GM12878 (cell line): ENCODE measurements at regions not wholly inside any gene's neighbourhood (a gene's known extent, or its start where the extent isn't known, plus 50 kb on each side); places are given as distances from the start of the nearest gene placed in this dataset.

Experiments
- ATAC-seq: fragments of 200-7000 bp; cut with Tn5 transposase; 3 replicates; pipeline ENCODE4 v1.9.1; 2020; ENCODE audit warnings: mild to moderate bottlenecking, moderate library complexity
- BruUV-seq: library from RNA; stranded (reverse); fragments of 400-500 nt; replicated peaks from 2 replicates; lab custom pipeline; 2021; lab: Mats Ljungman, UMichigan
- CTCF ChIA-PET: fragments of 300-600 bp; sonication (Branson Sonifier 250); formaldehyde crosslinking; extraction: SDS; loops from one replicate; lab custom pipeline; 2021; ENCODE audit warnings: inconsistent platforms; lab: Yijun Ruan, JAX
- POLR2A ChIA-PET: fragments of 350-600 bp; formaldehyde crosslinking; extraction: SDS; loops from one replicate; lab custom pipeline; 2021; ENCODE audit warnings: inconsistent platforms; lab: Charles Lee
- RAD21 ChIA-PET: fragments of 300-600 bp; sonication (Branson Sonifier 250); formaldehyde crosslinking; loops from one replicate; lab custom pipeline; 2023; ENCODE audit warnings: antibody characterized with exemption; ENCODE audit not compliant: unreplicated experiment; lab: Charles Lee
- SMC1A ChIA-PET: fragments of 300-600 bp; sonication (Branson Sonifier 250); formaldehyde crosslinking; loops from one replicate; lab custom pipeline; 2023; ENCODE audit not compliant: unreplicated experiment, uncharacterized antibody; lab: Charles Lee
- DNase-seq: peaks from one replicate; pipeline ENCODE4 v3.0.0-alpha.2; 2011; ENCODE audit warnings: low read depth, low spot score
- FAIRE-seq: peaks from 3 replicates; lab custom pipeline; 2011; peaks lifted over from hg19 to GRCh38; lab: Jason Lieb, UNC
- H2AFZ ChIP-seq: 2 replicates; pipeline ENCODE4 v1.6.0; 2011; ENCODE audit warnings: low read depth, low read length, control low read depth; ENCODE audit not compliant: control insufficient read depth
- H3K27ac ChIP-seq: 2 replicates; pipeline ENCODE4 v1.5.1; 2011; ENCODE audit warnings: control low read depth; ENCODE audit not compliant: control insufficient read depth, insufficient read depth
- H3K27me3 ChIP-seq, 2 experiments: replicated peaks in 1 of 2; 2 replicates each; pipeline versions ENCODE4 v1.6.0 to v1.6.1; 2011; ENCODE audit warnings: low read length in 1 of 2; ENCODE audit not compliant: control insufficient read depth in 2 of 2, insufficient read depth in 2 of 2
- H3K36me3 ChIP-seq, 2 experiments: 2 replicates each; pipeline ENCODE4 v1.5.1; 2011; ENCODE audit warnings: low read length in 1 of 2; ENCODE audit not compliant: control insufficient read depth in 2 of 2, insufficient read depth in 2 of 2
- H3K4me1 ChIP-seq: 2 replicates; pipeline ENCODE4 v1.6.1; 2011; ENCODE audit warnings: mild to moderate bottlenecking, low read length, moderate library complexity, mixed read lengths; ENCODE audit not compliant: control insufficient read depth, insufficient read depth
- H3K4me2 ChIP-seq: 2 replicates; pipeline ENCODE4 v1.6.0; 2011; ENCODE audit warnings: control low read depth; ENCODE audit not compliant: control insufficient read depth, insufficient read depth
- H3K4me3 ChIP-seq: fragments of 200-600 bp; sonication (generic); 2 replicates; pipeline ENCODE4 v1.5.1; 2016
- H3K79me2 ChIP-seq: 2 replicates; pipeline ENCODE4 v1.6.0; 2011; ENCODE audit warnings: low read length; ENCODE audit not compliant: control insufficient read depth, insufficient read depth
- H3K9ac ChIP-seq: 2 replicates; pipeline ENCODE4 v1.8.0; 2011; ENCODE audit warnings: low read length, control low read depth, mixed read lengths; ENCODE audit not compliant: control insufficient read depth, insufficient read depth
- H3K9me3 ChIP-seq: replicated peaks from 3 replicates; pipeline ENCODE4 v1.5.1; 2011; ENCODE audit warnings: mild to moderate bottlenecking, low read length; ENCODE audit not compliant: control insufficient read depth, insufficient read depth
- H4K20me1 ChIP-seq: 2 replicates; pipeline ENCODE4 v1.6.0; 2011; ENCODE audit not compliant: control insufficient read depth, insufficient read depth
- ASH2L ChIP-seq: fragments of 300-600, 200-600 bp; sonication (generic); IDR thresholded peaks from 2 replicates; pipeline ENCODE4 v1.6.1; 2017; ENCODE audit warnings: low read depth, mild to moderate bottlenecking, borderline replicate concordance
- SREBF2 ChIP-seq: IDR thresholded peaks from 2 replicates; pipeline ENCODE4 v1.6.1; 2012; ENCODE audit warnings: mild to moderate bottlenecking, low read length
- TCF12 ChIP-seq: IDR thresholded peaks from 2 replicates; pipeline ENCODE4 v1.6.1; 2011; ENCODE audit warnings: low read depth, mild to moderate bottlenecking, low read length
- TCF3 ChIP-seq: IDR thresholded peaks from 2 replicates; pipeline ENCODE4 v1.6.1; 2012; ENCODE audit warnings: low read depth, mild to moderate bottlenecking, low read length, borderline replicate concordance; ENCODE audit not compliant: insufficient read depth
- ZNF384 ChIP-seq: IDR thresholded peaks from 2 replicates; pipeline ENCODE4 v1.6.1; 2012; ENCODE audit warnings: low read depth, mild to moderate bottlenecking, low read length, improper control_type of control experiment, borderline replicate concordance
- WGBS: methylation state at CpG from one replicate; pipeline ENCODE4 v1.1.6; 2016; ENCODE audit warnings: low lambda C conversion rate; ENCODE audit not compliant: insufficient replicate concordance, insufficient coverage; ENCODE audit errors: missing lambda C conversion rate; 5-methylcytosine and 5-hydroxymethylcytosine counted together
- in situ Hi-C: fragments of 300-500 bp; cut with MboI; formaldehyde crosslinking; loops from 9 replicates; pipeline ENCODE4 v1.14.3; 2018; ENCODE audit warnings: mixed read lengths
- intact Hi-C: fragments of 100-400 bp; cut with micrococcal nuclease; formaldehyde crosslinking; loops from one replicate; pipeline ENCODE4 v1.14.2; 2022; ENCODE audit not compliant: unreplicated experiment
- TF ChIP-seq, protein P1 (sequence below): IDR thresholded peaks from 2 replicates; pipeline ENCODE4 v1.6.1; 2011; ENCODE audit warnings: borderline replicate concordance, low read depth, mild to moderate bottlenecking, moderate library complexity, mixed read lengths, low read length; ENCODE audit not compliant: insufficient read depth; ENCODE audit errors: extremely low read length
- TF ChIP-seq, protein P2 (sequence below): fragments of 450-650 bp; IDR thresholded peaks from 2 replicates; pipeline ENCODE4 v1.6.1; 2016; ENCODE audit warnings: mild to moderate bottlenecking

DNA sequence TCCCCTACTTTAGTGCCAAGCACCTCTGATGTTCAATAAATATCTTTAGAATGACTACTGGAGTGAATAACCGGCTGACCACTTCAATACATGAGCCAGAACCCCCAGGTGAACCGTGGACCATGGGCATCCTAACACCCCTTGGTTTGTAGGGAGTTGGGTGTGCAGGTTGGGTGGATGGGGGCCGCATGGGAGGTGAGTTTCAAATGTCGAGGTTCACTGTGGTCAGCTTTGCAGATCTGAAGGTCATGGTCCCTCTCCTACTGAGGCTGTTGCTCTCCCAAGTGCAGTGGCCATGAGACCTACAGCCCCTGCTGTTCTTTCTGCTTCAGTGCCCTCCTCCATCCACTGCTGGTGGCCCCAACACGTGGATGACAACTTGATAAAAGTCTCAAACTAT is 178.0 kb upstream of the MKI67 start:
- RAD21 ChIA-PET: no interaction called here
- TF ChIP-seq SREBF2 (no peak), ASH2L (no peak), ZNF384 (no peak), TCF3 (no peak), TCF12 (no peak)
- TF ChIP-seq, protein P1, sequence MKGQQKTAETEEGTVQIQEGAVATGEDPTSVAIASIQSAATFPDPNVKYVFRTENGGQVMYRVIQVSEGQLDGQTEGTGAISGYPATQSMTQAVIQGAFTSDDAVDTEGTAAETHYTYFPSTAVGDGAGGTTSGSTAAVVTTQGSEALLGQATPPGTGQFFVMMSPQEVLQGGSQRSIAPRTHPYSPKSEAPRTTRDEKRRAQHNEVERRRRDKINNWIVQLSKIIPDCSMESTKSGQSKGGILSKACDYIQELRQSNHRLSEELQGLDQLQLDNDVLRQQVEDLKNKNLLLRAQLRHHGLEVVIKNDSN: no peak
- TF ChIP-seq, protein P2, sequence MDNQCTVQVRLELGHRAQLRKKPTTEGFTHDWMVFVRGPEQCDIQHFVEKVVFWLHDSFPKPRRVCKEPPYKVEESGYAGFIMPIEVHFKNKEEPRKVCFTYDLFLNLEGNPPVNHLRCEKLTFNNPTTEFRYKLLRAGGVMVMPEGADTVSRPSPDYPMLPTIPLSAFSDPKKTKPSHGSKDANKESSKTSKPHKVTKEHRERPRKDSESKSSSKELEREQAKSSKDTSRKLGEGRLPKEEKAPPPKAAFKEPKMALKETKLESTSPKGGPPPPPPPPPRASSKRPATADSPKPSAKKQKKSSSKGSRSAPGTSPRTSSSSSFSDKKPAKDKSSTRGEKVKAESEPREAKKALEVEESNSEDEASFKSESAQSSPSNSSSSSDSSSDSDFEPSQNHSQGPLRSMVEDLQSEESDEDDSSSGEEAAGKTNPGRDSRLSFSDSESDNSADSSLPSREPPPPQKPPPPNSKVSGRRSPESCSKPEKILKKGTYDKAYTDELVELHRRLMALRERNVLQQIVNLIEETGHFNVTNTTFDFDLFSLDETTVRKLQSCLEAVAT: no peak

More for the DNA sequence above, 178.0 kb upstream of the MKI67 start:
- H3K79me2 ChIP-seq: no peaks in the 10 kb centered on the region
- in situ Hi-C loops (no loop called here), intact Hi-C loops (no loop called here)
- ChIA-PET SMC1A (no interaction called here), POLR2A (no interaction called here), CTCF (no interaction called here)
- WGBS: 5% methylated on average over 5 of the region's 5 CpGs
- no peak overlapping the region for H3K4me3 ChIP-seq
- no peak overlapping the region for H3K27ac ChIP-seq
- no peak overlapping the region for H3K4me2 ChIP-seq
- no peak overlapping the region for H2AFZ ChIP-seq
- DNase-seq (no peak), FAIRE-seq (no peak), ATAC-seq (no peak)
- H3K9me3 ChIP-seq: no peaks in the 10 kb centered on the region; the same call in 2 of the 3 replicates
- H4K20me1 ChIP-seq: no peaks in the 10 kb centered on the region
- no peaks in the 10 kb centered on the region for H3K36me3 ChIP-seq
- no TSS peak for BruUV-seq
- no peaks in the 10 kb centered on the region for H3K4me1 ChIP-seq
- no peaks in the 10 kb centered on the region; a peak in 1 of 4 replicates for H3K27me3 ChIP-seq
- no peak overlapping the region for H3K9ac ChIP-seq
